IMR-90 (cell line): ENCODE measurements at regions not wholly inside any gene's neighbourhood (a gene's known extent, or its start where the extent isn't known, plus 50 kb on each side); places are given as distances from the start of the nearest gene placed in this dataset.

Experiments
- ATAC-seq: fragments of 200-7000 bp; cut with Tn5 transposase; 2 replicates; pipeline ENCODE4 v1.9.1; 2020; ENCODE audit warnings: low read depth, mild to moderate bottlenecking, moderate library complexity
- BruUV-seq: library from RNA; stranded (reverse); fragments of 400-500 nt; replicated peaks from 2 replicates; lab custom pipeline; 2021; lab: Mats Ljungman, UMichigan
- CTCF ChIA-PET: fragments of 300-600 bp; formaldehyde crosslinking; extraction: SDS; loops from one replicate; lab custom pipeline; 2021; ENCODE audit warnings: antibody characterized with exemption; lab: Yijun Ruan, JAX
- POLR2A ChIA-PET: fragments of 300-600 bp; sonication (Branson Sonifier 250); formaldehyde crosslinking; loops from one replicate; lab custom pipeline; 2022; ENCODE audit warnings: antibody characterized with exemption; ENCODE audit not compliant: unreplicated experiment; lab: Charles Lee
- DNase-seq: peaks from one replicate; pipeline ENCODE4 v3.0.0; 2013
- H2AFZ ChIP-seq: replicated peaks from 2 replicates; pipeline ENCODE3; 2013; ENCODE audit warnings: low read length, mild to moderate bottlenecking; ENCODE audit not compliant: poor library complexity
- H2AK5ac ChIP-seq: 2 replicates; pipeline ENCODE4 v1.6.1; 2013; ENCODE audit warnings: low read depth, low read length, inconsistent platforms
- H2AK9ac ChIP-seq: replicated peaks from 2 replicates; pipeline ENCODE3; 2013; ENCODE audit warnings: mild to moderate bottlenecking, low read depth, low read length, moderate library complexity; ENCODE audit not compliant: poor library complexity
- H2BK120ac ChIP-seq: 2 replicates; pipeline ENCODE4 v1.6.1; 2013; ENCODE audit warnings: low read depth, low read length, inconsistent platforms
- H2BK15ac ChIP-seq: 3 replicates; pipeline ENCODE4 v1.6.1; 2013; ENCODE audit warnings: low read depth, low read length, inconsistent platforms
- H2BK20ac ChIP-seq: 2 replicates; pipeline ENCODE4 v1.6.1; 2013; ENCODE audit warnings: low read depth, mild to moderate bottlenecking, inconsistent platforms, low read length, moderate library complexity
- H2BK5ac ChIP-seq: 2 replicates; pipeline ENCODE4 v1.6.1; 2013; ENCODE audit warnings: mild to moderate bottlenecking, low read depth, low read length, inconsistent platforms; ENCODE audit not compliant: poor library complexity, severe bottlenecking
- H3K14ac ChIP-seq: replicated peaks from 2 replicates; pipeline ENCODE4 v1.6.1; 2013; ENCODE audit warnings: low read depth, low read length, inconsistent platforms
- H3K18ac ChIP-seq: 2 replicates; pipeline ENCODE4 v1.6.1; 2013; ENCODE audit warnings: low read depth, low read length, control low read depth
- H3K23ac ChIP-seq: 2 replicates; pipeline ENCODE4 v1.6.1; 2013; ENCODE audit warnings: low read depth, low read length, inconsistent platforms
- H3K27ac ChIP-seq: 2 replicates; pipeline ENCODE4 v1.5.1; 2013; ENCODE audit warnings: mild to moderate bottlenecking, control low read depth, low read length; ENCODE audit not compliant: insufficient read depth
- H3K27me3 ChIP-seq: 2 replicates; pipeline ENCODE4 v1.6.1; 2013; ENCODE audit warnings: low read length; ENCODE audit not compliant: control insufficient read depth, insufficient read depth
- H3K36me3 ChIP-seq: 2 replicates; pipeline ENCODE4 v1.6.1; 2013; ENCODE audit warnings: low read length, mixed read lengths; ENCODE audit not compliant: control insufficient read depth, insufficient read depth
- H3K4ac ChIP-seq: 2 replicates; pipeline ENCODE4 v1.6.1; 2013; ENCODE audit warnings: low read depth, low read length, inconsistent platforms
- H3K4me1 ChIP-seq: 2 replicates; pipeline ENCODE4 v1.6.1; 2013; ENCODE audit warnings: low read length, mixed read lengths; ENCODE audit not compliant: control insufficient read depth, insufficient read depth
- H3K4me2 ChIP-seq: 2 replicates; pipeline ENCODE4 v1.6.1; 2013; ENCODE audit warnings: low read depth, mild to moderate bottlenecking, control low read depth, low read length, moderate library complexity
- H3K4me3 ChIP-seq: 2 replicates; pipeline ENCODE4 v1.5.1; 2013; ENCODE audit warnings: low read depth, mild to moderate bottlenecking, control low read depth, low read length, moderate library complexity; ENCODE audit not compliant: insufficient read depth
- H3K56ac ChIP-seq: 2 replicates; pipeline ENCODE4 v1.6.1; 2013; ENCODE audit warnings: low read length, inconsistent platforms; ENCODE audit not compliant: insufficient read depth; ENCODE audit errors: extremely low read depth
- H3K79me1 ChIP-seq, 2 experiments: 2 replicates each; pipeline ENCODE4 v1.6.1; 2013; ENCODE audit warnings: low read length in 2 of 2, inconsistent platforms in 1 of 2, low read depth in 1 of 2
- H3K9ac ChIP-seq: 2 replicates; pipeline ENCODE4 v1.6.1; 2013; ENCODE audit warnings: low read depth, low read length, control low read depth
- H3K9me1 ChIP-seq: 2 replicates; pipeline ENCODE4 v1.6.1; 2013; ENCODE audit warnings: low read length, inconsistent platforms; ENCODE audit not compliant: insufficient read depth
- H3K9me3 ChIP-seq: 2 replicates; pipeline ENCODE4 v1.6.1; 2013; ENCODE audit warnings: low read length; ENCODE audit not compliant: control insufficient read depth, insufficient read depth
- H4K20me1 ChIP-seq: 2 replicates; pipeline ENCODE4 v1.6.1; 2013; ENCODE audit warnings: low read length, inconsistent platforms; ENCODE audit not compliant: insufficient read depth
- H4K5ac ChIP-seq: 2 replicates; pipeline ENCODE4 v1.6.1; 2013; ENCODE audit warnings: mild to moderate bottlenecking, low read depth, low read length, control low read depth
- H4K8ac ChIP-seq, 2 experiments: 2 replicates each; pipeline ENCODE4 v1.6.1; 2013; ENCODE audit warnings: low read depth in 2 of 2, low read length in 2 of 2, control low read depth in 1 of 2, inconsistent platforms in 1 of 2
- H4K91ac ChIP-seq: 2 replicates; pipeline ENCODE4 v1.6.1; 2013; ENCODE audit warnings: low read depth, low read length, inconsistent platforms; ENCODE audit not compliant: insufficient read depth
- CEBPB ChIP-seq: IDR thresholded peaks from 2 replicates; pipeline ENCODE4 v1.6.1; 2012; ENCODE audit warnings: low read depth, low read length, improper control_type of control experiment
- CHD1 ChIP-seq: IDR thresholded peaks from 2 replicates; pipeline ENCODE4 v1.6.1; 2012; ENCODE audit warnings: low read depth, low read length, improper control_type of control experiment
- FOS ChIP-seq: fragments of 150-350 bp; IDR thresholded peaks from 2 replicates; pipeline ENCODE4 v1.6.1; 2016; ENCODE audit warnings: low read depth, low read length
- MAFK ChIP-seq: IDR thresholded peaks from 2 replicates; pipeline ENCODE4 v1.6.1; 2012; ENCODE audit warnings: low read depth, low read length, improper control_type of control experiment
- MAZ ChIP-seq: IDR thresholded peaks from 2 replicates; pipeline ENCODE4 v1.6.1; 2012; ENCODE audit warnings: low read depth, mild to moderate bottlenecking, low read length, improper control_type of control experiment, moderate library complexity, borderline replicate concordance
- NFE2L2 ChIP-seq: fragments of 150-350 bp; IDR thresholded peaks from 2 replicates; pipeline ENCODE4 v1.6.1; 2016; ENCODE audit warnings: low read depth, mild to moderate bottlenecking, low read length
- POLR2A ChIP-seq: IDR thresholded peaks from 2 replicates; pipeline ENCODE4 v1.6.1; 2012; ENCODE audit warnings: mild to moderate bottlenecking, low read depth, low read length
- RAD21 ChIP-seq: IDR thresholded peaks from 2 replicates; pipeline ENCODE4 v1.6.1; 2012; ENCODE audit warnings: low read length, improper control_type of control experiment
- RFX5 ChIP-seq: IDR thresholded peaks from 2 replicates; pipeline ENCODE4 v1.8.0; 2012; ENCODE audit warnings: low read depth, mild to moderate bottlenecking, low read length, moderate library complexity
- SMC3 ChIP-seq: fragments of 150-350 bp; IDR thresholded peaks from 2 replicates; pipeline ENCODE4 v1.6.1; 2016; ENCODE audit warnings: low read depth, mild to moderate bottlenecking, antibody characterized with exemption, low read length, moderate library complexity
- USF2 ChIP-seq: fragments of 150-350 bp; IDR thresholded peaks from 2 replicates; pipeline ENCODE4 v1.6.1; 2017; ENCODE audit warnings: mild to moderate bottlenecking, antibody characterized with exemption, low read length, low read depth
- WGBS, 2 experiments: methylation state at CpG; one replicate each; pipeline versions ENCODE4 v1.1.5 to v1.1.7; 2013; ENCODE audit warnings: missing lambda C conversion rate in 2 of 2; ENCODE audit not compliant: insufficient read length in 1 of 2; ENCODE audit errors: extremely low coverage in 2 of 2; 5-methylcytosine and 5-hydroxymethylcytosine counted together
- dilution Hi-C: fragments of 300-500 bp; cut with HindIII; formaldehyde crosslinking; loops from one replicate; pipeline ENCODE4 v1.14.3; 2018; ENCODE audit warnings: low sequenced_read_pairs; ENCODE audit not compliant: unreplicated experiment
- in situ Hi-C: fragments of 300-500 bp; cut with MboI; formaldehyde crosslinking; loops from 3 replicates; pipeline ENCODE4 v1.14.3; 2019; ENCODE audit warnings: low sequenced_read_pairs, inconsistent platforms, mixed read lengths
- intact Hi-C: fragments of 100-400 bp; cut with micrococcal nuclease; formaldehyde crosslinking; loops from 2 replicates; pipeline ENCODE4 v1.10.0; 2022
- TF ChIP-seq, protein P1 (sequence below): conservative IDR thresholded peaks from 2 replicates; pipeline ENCODE4 v1.5.1; 2012; ENCODE audit warnings: mild to moderate bottlenecking, low read depth, low read length, improper control_type of control experiment

GRCh38 chr1:63142001-63142400, 180.4 kb upstream of the FOXD3 start:
- ATAC-seq (no peak), DNase-seq (no peak)
- Histone ChIP-seq H2BK20ac (no peak overlapping the region), H4K91ac (no peak overlapping the region), H3K18ac (no peak overlapping the region), H2BK5ac (no peak overlapping the region), H3K23ac (no peak overlapping the region), H2AFZ (no peak overlapping the region), H4K8ac (no peak overlapping the region), H3K9me3 (no peaks in the 10 kb centered on the region), H3K56ac (no peak overlapping the region), H2AK9ac (no peak overlapping the region), H2BK120ac (no peak overlapping the region), H2BK15ac (no peak overlapping the region), H3K36me3 (no peaks in the 10 kb centered on the region), H3K4me1 (no peaks in the 10 kb centered on the region), H3K27ac (no peak overlapping the region), H3K9me1 (no peaks in the 10 kb centered on the region), H3K4me3 (no peak overlapping the region), H4K5ac (no peak overlapping the region), H3K4ac (no peak overlapping the region), H2AK5ac (no peak overlapping the region), H3K27me3 (no peaks in the 10 kb centered on the region), H3K9ac (no peak overlapping the region), H3K4me2 (no peak overlapping the region), H3K14ac (no peak overlapping the region), H4K20me1 (no peaks in the 10 kb centered on the region), H3K79me1 (no peaks in the 10 kb centered on the region)
- dilution Hi-C loops (no loop called here), intact Hi-C loops (no loop called here), in situ Hi-C loops (no loop called here)
- ChIA-PET CTCF (interaction anchor here (1.0 to 1.1 kb wide), 2 partner anchors 8 to 15 kb away, joined by 3 read pairs; no protein-coding TSS in a partner anchor), POLR2A (no interaction called here)
- no TSS peak for BruUV-seq
- 27% methylated on average over 3 of the region's 5 CpGs; no CpG with 5 or more reads in 1 of the 2 experiments for WGBS, 2 experiments
- TF ChIP-seq MAZ: no peak
- no peak for TF ChIP-seq CEBPB
- no peak for TF ChIP-seq RAD21
- no peak for TF ChIP-seq MAFK
- TF ChIP-seq POLR2A: no peak
- TF ChIP-seq SMC3: no peak
- TF ChIP-seq RFX5: no peak
- TF ChIP-seq CHD1: no peak
- TF ChIP-seq NFE2L2: no peak
- TF ChIP-seq, protein P1, sequence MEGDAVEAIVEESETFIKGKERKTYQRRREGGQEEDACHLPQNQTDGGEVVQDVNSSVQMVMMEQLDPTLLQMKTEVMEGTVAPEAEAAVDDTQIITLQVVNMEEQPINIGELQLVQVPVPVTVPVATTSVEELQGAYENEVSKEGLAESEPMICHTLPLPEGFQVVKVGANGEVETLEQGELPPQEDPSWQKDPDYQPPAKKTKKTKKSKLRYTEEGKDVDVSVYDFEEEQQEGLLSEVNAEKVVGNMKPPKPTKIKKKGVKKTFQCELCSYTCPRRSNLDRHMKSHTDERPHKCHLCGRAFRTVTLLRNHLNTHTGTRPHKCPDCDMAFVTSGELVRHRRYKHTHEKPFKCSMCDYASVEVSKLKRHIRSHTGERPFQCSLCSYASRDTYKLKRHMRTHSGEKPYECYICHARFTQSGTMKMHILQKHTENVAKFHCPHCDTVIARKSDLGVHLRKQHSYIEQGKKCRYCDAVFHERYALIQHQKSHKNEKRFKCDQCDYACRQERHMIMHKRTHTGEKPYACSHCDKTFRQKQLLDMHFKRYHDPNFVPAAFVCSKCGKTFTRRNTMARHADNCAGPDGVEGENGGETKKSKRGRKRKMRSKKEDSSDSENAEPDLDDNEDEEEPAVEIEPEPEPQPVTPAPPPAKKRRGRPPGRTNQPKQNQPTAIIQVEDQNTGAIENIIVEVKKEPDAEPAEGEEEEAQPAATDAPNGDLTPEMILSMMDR: no peak
- TF ChIP-seq FOS: no peak
- no peak for TF ChIP-seq USF2
